LNCaP clone FGC (cell line): ENCODE measurements at regions not wholly inside any gene's neighbourhood (a gene's known extent, or its start where the extent isn't known, plus 50 kb on each side); places are given as distances from the start of the nearest gene placed in this dataset.

Experiments used
- DNase-seq: peaks from one replicate; pipeline ENCODE4 v3.0.0-alpha.2; 2011; ENCODE audit warnings: low read depth
- H3K4me3 ChIP-seq: 2 replicates; pipeline ENCODE4 v1.5.1; 2011; ENCODE audit warnings: mild to moderate bottlenecking, low read depth, low read length, control low read depth
- TF ChIP-seq, protein P1 (sequence below): IDR thresholded peaks from 2 replicates; pipeline ENCODE4 v1.5.1; 2012; ENCODE audit warnings: mild to moderate bottlenecking; ENCODE audit not compliant: control insufficient read depth, insufficient read depth; ENCODE audit errors: extremely low read depth

DNA sequence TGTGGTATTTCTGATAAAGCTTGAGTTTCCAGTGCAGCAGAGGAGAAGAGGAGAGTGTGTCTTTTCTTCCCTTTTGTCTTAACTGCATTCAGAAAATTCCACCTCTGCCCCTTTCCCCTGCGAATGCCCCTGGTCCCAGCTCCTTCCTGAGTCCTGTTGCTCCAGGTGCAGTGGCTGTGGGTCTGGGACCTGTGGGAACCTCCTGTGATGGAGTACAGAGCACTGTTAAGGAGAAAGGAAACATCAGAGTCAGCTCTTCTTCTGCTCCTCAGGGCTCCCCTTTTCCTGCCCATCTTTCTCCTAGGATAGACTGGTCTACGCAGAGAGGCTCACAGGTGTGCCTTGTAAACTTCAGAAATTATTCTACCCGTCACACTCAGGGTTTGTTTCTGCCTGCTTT is 165.8 kb upstream of the ROPN1 start:
- H3K4me3 ChIP-seq: no peak overlapping the region
- no peak for DNase-seq
- TF ChIP-seq, protein P1, sequence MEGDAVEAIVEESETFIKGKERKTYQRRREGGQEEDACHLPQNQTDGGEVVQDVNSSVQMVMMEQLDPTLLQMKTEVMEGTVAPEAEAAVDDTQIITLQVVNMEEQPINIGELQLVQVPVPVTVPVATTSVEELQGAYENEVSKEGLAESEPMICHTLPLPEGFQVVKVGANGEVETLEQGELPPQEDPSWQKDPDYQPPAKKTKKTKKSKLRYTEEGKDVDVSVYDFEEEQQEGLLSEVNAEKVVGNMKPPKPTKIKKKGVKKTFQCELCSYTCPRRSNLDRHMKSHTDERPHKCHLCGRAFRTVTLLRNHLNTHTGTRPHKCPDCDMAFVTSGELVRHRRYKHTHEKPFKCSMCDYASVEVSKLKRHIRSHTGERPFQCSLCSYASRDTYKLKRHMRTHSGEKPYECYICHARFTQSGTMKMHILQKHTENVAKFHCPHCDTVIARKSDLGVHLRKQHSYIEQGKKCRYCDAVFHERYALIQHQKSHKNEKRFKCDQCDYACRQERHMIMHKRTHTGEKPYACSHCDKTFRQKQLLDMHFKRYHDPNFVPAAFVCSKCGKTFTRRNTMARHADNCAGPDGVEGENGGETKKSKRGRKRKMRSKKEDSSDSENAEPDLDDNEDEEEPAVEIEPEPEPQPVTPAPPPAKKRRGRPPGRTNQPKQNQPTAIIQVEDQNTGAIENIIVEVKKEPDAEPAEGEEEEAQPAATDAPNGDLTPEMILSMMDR: no peak

DNA sequence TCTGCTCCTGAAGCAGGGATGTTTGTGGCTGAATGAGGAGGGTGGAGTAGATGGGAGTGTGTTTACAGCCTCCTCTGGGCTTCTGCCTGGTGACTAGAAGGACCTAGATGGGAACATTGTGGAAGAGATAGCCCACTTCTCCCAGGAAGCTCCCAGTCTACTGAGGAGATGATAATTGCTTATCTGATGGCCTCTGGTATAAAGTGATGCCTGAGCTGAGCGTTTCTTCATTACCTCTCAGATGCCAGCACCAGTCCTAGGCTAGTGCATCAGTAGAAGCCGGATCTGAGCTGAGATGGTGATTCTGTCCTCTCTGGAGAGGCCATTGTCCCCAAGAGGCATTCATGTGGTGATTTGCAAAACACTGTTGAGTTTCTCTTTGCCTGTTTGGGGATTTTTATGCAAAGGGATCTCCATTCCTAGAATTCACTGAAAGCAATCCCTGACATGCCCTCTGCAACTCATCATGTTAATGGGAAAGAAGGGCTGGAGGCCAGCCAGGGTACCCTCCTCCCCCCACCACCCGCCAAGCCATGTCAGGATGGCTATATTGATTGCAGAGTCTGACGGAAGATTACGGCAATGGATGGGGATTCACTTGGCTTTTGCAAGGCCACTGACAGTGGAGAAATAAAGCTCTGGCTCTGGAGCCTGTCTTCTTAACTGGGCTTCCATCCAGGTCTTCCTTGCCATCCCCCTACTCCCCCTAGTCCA is 166.4 kb upstream of the ROPN1 start:
- no peak for DNase-seq
- TF ChIP-seq, protein P1: no peak
- H3K4me3 ChIP-seq: no peak overlapping the region

DNA sequence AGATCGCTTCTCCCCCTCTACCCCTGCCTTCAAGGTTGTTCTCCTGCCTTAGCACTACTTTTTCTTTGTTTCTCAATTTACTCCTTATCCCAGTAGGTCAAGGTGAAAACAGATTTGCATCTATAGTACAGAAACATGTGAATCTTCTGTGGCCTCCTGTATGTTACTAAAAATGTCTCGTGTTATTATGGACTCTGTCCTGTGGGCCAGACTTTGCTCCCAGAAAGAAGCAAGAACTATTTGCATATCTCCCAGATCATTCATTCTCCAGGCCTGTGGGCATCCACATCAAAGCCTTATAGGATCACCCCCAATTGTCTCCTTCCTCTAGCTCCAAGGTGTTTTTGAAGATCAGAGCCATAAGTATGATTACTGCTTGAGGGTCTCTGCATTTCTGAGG is 169.5 kb upstream of the ROPN1 start:
- DNase-seq: no peak
- H3K4me3 ChIP-seq: no peak overlapping the region
- TF ChIP-seq, protein P1: no peak

DNA sequence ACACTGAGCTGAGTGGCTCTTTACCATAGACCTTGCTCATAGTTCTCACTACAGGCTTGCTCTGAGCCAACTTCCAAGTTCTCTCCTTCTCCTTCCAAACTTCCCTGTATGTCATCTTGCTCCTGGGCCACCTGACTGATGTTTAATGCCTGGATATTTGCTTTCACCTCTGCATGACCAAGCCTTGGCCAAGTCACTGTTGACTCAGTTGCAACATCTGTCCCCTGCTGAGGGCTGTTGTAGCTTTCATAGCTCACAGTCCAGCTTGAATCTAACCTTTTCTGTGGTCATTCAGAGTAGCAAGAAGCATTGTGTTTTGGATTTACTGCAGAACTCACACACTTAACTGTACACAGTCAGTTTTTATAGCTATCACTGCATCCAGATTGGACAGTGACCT is 171.8 kb upstream of the ROPN1 start:
- no peak for DNase-seq
- TF ChIP-seq, protein P1: no peak
- H3K4me3 ChIP-seq: no peak overlapping the region

DNA sequence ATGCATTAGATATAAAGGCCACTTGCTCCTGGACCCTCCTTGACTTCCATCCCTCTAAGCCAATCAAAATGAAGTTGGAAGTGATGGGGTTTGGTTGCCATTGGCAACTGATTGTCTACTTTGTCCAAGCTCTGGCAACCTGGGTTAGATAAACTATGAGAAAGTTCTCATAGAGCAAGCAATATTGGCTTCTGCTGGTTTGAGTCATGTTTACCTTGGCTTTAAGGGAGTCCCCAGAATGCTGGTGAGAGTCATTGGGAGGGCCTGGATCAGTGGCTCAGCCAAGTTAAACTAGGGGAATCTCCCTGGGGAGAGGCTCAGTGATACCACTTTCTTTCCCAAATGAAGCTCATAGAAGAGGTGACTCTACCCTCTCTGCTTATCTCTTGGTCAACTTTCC is 176.3 kb upstream of the ROPN1 start:
- DNase-seq: no peak
- H3K4me3 ChIP-seq: no peak overlapping the region
- TF ChIP-seq, protein P1: no peak

DNA sequence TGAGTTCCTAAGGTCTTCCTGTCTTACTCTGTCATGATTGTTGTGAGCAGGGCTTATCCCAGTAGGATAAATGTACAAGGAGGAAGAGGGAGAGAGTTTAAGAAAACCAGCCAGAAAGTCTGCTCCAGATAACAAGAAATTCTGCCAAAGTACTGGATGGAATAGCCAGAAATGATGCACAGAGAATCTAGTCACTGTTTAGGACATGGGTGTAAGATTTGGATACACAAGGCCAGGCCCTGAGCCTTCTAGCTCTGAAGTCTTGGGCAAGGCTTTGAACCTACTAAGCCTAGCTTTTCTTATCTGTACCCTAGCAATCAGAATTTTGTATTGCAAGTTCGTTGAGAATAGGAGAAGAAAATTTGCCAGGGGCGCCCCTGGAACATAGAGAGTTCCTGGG is 180.4 kb upstream of the ROPN1 start:
- no peak overlapping the region for H3K4me3 ChIP-seq
- TF ChIP-seq, protein P1: no peak
- DNase-seq: no peak

DNA sequence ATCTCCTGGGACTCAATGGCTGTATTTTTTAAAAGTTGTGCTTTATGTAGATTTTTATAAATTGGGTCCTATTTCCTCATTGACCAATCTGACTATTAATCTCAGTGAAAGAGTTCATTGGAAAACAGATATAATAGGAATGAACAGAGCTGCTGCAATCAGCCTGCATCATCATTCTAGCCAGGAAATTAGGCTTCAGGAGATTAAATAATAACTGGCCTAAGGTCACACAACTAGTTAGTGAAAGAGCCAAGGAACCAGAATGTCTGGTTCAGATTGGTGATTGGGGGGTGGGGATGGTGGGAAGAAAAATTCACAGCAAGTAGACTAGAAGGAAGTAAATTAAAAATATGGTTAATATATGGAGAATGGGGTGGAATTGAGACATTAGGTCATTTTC is 180.9 kb upstream of the ROPN1 start:
- TF ChIP-seq, protein P1: no peak
- no peak overlapping the region for H3K4me3 ChIP-seq
- DNase-seq: no peak
